Activated T-helper 2 cell treated with anti-CD3 and anti-CD28 coated beads, Interferon-gamma antibody, Interleukin-2, Interleukin-4, amounts not matched to agents 10 μg/mL and 5 μg/mL and 100 μg/mL, durations not matched to agents 14 hours and 24 hours and 36 hours (primary cell): ENCODE measurements at regions not wholly inside any gene's neighbourhood (a gene's known extent, or its start where the extent isn't known, plus 50 kb on each side); places are given as distances from the start of the nearest gene placed in this dataset.

Experiments
- DNase-seq: peaks from one replicate; pipeline ENCODE4 v3.0.0; 2021; ENCODE audit warnings: low spot score
- H3K27ac Mint-ChIP-seq: one replicate; pipeline ENCODE4 v1.8.0; 2021; ENCODE audit warnings: mixed read lengths
- H3K27me3 Mint-ChIP-seq: one replicate; pipeline ENCODE4 v1.8.0; 2021; ENCODE audit warnings: low read depth, mixed read lengths
- H3K36me3 Mint-ChIP-seq: one replicate; pipeline ENCODE4 v1.8.0; 2021; ENCODE audit warnings: low read depth, mixed read lengths
- H3K4me1 Mint-ChIP-seq: one replicate; pipeline ENCODE4 v1.8.0; 2021; ENCODE audit warnings: low read depth, mixed read lengths
- H3K4me3 Mint-ChIP-seq: one replicate; pipeline ENCODE4 v1.8.0; 2021; ENCODE audit warnings: low read depth, mild to moderate bottlenecking, moderate library complexity, mixed read lengths
- H3K9me3 Mint-ChIP-seq: one replicate; pipeline ENCODE4 v1.8.0; 2021; ENCODE audit warnings: mixed read lengths
- intact Hi-C: fragments of 100-400 bp; cut with micrococcal nuclease; formaldehyde crosslinking; loops from one replicate; pipeline ENCODE4 v1.15.1; 2023

DNA sequence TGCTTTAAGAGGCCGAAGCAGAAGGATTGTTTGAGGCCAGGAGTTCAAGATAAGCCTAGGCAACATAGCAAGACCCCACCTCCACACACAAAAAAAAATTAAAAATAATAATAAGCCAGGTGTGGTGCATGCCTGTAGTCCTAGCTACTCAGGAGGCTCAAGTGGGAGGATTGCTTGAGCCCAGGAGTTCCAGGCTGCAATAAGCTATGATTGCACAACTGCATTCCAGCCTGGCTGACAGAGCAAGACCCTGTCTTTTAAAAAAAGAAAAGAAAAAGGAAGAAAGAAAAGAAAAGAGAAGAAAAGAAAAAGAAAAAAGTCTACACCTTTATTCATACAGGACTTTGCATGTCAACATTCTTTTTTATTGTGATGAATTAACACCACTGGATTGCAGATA, 2125.8 kb downstream of the MAT2B start:
- no peak for DNase-seq
- H3K4me1 Mint-ChIP-seq, result no peaks in the 10 kb centered on the region
- H3K27me3 Mint-ChIP-seq, result no peaks in the 10 kb centered on the region
- H3K36me3 Mint-ChIP-seq, result no peaks in the 10 kb centered on the region
- no peak overlapping the region for H3K27ac Mint-ChIP-seq
- no peak overlapping the region for H3K4me3 Mint-ChIP-seq
- peaks cover 3% of the 10 kb centered on the region for H3K9me3 Mint-ChIP-seq
- intact Hi-C loops, result no loop called here

DNA sequence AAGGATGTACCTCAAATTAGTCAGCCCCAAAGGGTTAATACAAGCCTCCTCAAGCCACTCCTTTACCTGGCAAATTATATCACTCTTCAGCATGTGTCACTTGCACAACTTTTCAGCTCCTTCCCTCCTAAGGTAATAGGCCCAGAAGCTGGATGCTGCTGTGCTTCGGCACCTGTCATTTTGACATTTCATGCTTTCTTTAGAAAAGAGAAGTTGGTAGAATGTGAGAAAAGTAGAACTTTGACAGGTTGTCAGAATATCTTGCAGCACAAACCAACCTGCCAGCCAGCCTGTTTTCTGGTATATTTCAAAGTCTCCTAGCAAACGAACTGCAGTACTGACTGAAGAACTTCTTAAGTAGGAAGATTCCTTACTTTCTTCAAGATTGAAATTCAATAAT, 2136.9 kb downstream of the MAT2B start:
- DNase-seq, result no peak
- Mint-ChIP-seq H3K36me3 (no peaks in the 10 kb centered on the region), H3K27me3 (no peaks in the 10 kb centered on the region), H3K4me3 (no peak overlapping the region), H3K27ac (no peak overlapping the region), H3K4me1 (no peaks in the 10 kb centered on the region), H3K9me3 (peaks cover 20% of the 10 kb centered on the region)
- intact Hi-C loops, result no loop called here

DNA sequence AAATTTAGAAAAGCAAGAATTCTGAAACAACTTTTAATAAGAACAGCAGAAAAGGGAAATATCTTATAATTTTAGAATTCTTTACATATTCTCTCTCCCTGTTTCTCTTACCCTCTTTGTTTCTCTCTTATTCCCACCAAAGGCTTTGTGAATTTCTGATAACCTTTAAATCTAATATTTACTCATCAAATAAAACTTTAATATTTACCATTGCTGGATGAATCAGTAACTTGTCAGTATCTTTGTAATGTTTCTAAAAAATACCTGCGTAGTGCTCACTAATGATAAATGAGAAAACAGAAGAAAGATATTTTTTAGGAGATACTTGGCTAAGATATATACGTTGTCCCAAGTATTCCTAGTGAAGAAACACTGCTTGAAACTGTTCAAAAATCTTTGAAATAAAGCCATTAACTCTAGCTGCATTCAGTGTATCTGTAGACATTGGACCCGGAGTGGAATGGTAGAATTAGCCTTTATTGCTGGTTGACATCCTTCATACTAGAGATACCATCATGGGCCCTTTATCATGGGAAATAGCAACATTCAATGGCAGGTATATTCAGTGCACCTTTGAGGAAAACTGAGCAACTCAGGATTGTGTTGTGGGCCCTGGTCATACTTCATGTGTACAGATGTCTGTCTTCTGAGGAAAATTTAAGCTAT, 2160.4 kb downstream of the MAT2B start:
- Mint-ChIP-seq H3K27me3 (no peaks in the 10 kb centered on the region), H3K4me1 (no peaks in the 10 kb centered on the region)
- intact Hi-C loops, result no loop called here

DNA sequence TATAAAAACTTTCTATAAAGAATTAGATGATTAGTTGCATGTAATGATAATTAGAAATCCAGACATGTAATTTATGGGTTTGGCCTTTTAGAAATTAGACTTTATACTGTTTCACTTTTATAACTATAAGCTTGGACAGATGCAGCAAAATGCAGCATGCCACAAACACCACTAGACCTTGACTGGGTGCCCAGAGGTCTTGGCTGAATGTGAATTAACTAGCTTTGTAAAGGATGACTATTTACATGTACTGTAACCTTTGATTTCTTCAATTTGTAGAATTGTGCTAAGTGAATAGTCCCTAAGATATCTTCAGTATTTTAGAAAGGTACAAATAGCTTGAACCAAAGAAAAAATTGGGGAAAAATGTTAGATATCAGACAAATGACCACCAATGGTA, 2168.1 kb downstream of the MAT2B start:
- H3K27me3 Mint-ChIP-seq, result no peaks in the 10 kb centered on the region

More for the DNA sequence above, 2160.4 kb downstream of the MAT2B start:
- H3K36me3 Mint-ChIP-seq, result no peaks in the 10 kb centered on the region
- H3K9me3 Mint-ChIP-seq, result peaks cover 21% of the 10 kb centered on the region
- no peak overlapping the region for H3K4me3 Mint-ChIP-seq
- H3K27ac Mint-ChIP-seq, result no peak overlapping the region
- DNase-seq, result no peak

DNA sequence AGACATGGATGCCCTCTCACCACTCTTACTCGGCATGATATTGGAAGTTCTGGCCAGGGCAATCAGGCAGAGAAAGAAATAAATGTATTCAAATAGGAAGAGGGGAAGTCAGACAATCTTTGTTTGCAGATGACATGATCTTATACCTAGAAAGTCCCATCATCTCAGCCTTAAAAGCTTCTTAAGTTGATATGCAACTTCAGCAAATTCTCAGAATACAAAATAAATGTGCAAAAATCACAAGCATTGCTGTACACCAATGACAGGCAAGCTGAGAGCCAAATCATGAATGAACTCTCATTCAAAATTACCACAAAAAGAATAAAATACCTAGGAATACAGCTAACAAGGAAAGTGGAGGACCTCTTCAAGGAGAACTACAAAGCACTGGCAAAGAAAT, 2190.4 kb downstream of the MAT2B start:
- no peaks in the 10 kb centered on the region for H3K36me3 Mint-ChIP-seq
- H3K4me3 Mint-ChIP-seq, result no peak overlapping the region
- peaks cover 36% of the 10 kb centered on the region for H3K9me3 Mint-ChIP-seq
- no peaks in the 10 kb centered on the region for H3K27me3 Mint-ChIP-seq
- H3K4me1 Mint-ChIP-seq, result no peaks in the 10 kb centered on the region
- intact Hi-C loops, result no loop called here
- DNase-seq, result no peak
- no peak overlapping the region for H3K27ac Mint-ChIP-seq

More for the DNA sequence above, 2168.1 kb downstream of the MAT2B start:
- no peaks in the 10 kb centered on the region for H3K36me3 Mint-ChIP-seq
- no peak overlapping the region for H3K27ac Mint-ChIP-seq
- no peak for DNase-seq
- no peak overlapping the region for H3K4me3 Mint-ChIP-seq
- peaks cover 37% of the 10 kb centered on the region for H3K9me3 Mint-ChIP-seq
- no peaks in the 10 kb centered on the region for H3K4me1 Mint-ChIP-seq
- intact Hi-C loops, result no loop called here

DNA sequence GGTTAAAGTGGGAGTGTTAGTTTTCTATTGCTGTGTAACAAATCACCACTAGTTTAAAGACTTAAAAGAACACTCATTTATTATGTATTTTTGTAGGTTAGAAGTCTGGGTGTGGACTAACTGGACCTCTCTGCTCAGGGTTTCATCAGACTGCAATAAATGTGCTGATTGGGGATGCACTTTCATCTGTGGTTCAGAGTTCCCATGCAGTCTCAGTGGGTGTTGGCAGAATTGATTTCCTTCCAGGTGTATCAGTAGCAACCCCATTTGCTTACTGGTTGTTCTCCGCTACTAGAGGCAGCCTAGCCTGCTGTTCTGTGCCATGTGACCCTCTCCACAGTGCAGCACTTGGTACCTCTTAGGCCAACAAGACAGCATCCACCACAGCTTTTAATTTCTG, 2200.5 kb downstream of the MAT2B start:
- intact Hi-C loops, result no loop called here
- DNase-seq, result no peak

DNA sequence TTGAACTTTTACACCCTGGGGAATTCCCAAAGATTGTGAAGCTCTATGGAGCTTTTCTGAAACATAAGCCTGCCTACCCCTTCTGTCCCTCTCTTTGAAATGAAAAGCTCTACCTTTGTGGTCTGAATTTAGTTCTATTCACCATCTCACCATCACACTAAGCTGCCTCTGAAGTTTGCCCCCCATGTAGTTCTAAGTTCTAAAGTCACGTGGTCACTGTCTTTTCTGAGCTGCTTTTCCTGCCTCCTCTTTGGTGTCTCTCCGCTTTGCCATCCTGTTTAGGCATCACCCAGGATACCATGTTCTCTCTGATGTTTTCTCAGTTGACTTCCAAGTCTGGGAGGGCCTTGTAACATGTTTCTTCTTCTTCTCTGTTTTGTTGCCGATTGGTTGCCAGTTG, 2206.6 kb downstream of the MAT2B start:
- H3K27ac Mint-ChIP-seq, result no peak overlapping the region
- H3K4me1 Mint-ChIP-seq, result no peaks in the 10 kb centered on the region
- H3K4me3 Mint-ChIP-seq, result no peak overlapping the region
- H3K36me3 Mint-ChIP-seq, result no peaks in the 10 kb centered on the region
- H3K9me3 Mint-ChIP-seq, result peaks cover 31% of the 10 kb centered on the region
- no peak for DNase-seq
- H3K27me3 Mint-ChIP-seq, result no peaks in the 10 kb centered on the region
- intact Hi-C loops, result no loop called here

More for the DNA sequence above, 2200.5 kb downstream of the MAT2B start:
- H3K36me3 Mint-ChIP-seq, result no peaks in the 10 kb centered on the region
- no peak overlapping the region for H3K27ac Mint-ChIP-seq
- H3K27me3 Mint-ChIP-seq, result no peaks in the 10 kb centered on the region
- peaks cover 5% of the 10 kb centered on the region for H3K9me3 Mint-ChIP-seq
- no peak overlapping the region for H3K4me3 Mint-ChIP-seq
- no peaks in the 10 kb centered on the region for H3K4me1 Mint-ChIP-seq

DNA sequence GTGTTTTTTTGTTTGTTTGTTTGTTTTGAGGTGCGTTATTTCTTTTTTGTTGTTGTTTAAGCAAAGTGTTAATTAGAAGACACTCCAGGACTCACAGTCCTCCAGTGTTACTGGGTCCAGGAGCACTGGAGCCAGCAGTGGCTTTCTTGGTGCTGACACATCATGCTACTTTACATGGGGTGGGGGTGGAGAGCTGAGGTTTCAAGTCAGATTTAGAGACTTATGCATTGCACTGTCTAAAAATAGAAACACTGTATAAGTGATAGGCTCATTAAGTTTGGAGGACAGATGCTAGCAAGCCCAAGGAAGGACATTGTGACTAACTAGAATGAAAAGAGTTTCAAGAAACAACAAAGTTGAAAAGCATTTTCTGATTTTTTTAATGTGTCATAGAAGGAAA, 2209.2 kb downstream of the MAT2B start:
- no peak overlapping the region for H3K27ac Mint-ChIP-seq
- H3K4me3 Mint-ChIP-seq, result no peak overlapping the region
- no peaks in the 10 kb centered on the region for H3K27me3 Mint-ChIP-seq
- intact Hi-C loops, result no loop called here
- DNase-seq, result no peak
- H3K4me1 Mint-ChIP-seq, result no peaks in the 10 kb centered on the region
- H3K9me3 Mint-ChIP-seq, result peaks cover 37% of the 10 kb centered on the region
- no peaks in the 10 kb centered on the region for H3K36me3 Mint-ChIP-seq

DNA sequence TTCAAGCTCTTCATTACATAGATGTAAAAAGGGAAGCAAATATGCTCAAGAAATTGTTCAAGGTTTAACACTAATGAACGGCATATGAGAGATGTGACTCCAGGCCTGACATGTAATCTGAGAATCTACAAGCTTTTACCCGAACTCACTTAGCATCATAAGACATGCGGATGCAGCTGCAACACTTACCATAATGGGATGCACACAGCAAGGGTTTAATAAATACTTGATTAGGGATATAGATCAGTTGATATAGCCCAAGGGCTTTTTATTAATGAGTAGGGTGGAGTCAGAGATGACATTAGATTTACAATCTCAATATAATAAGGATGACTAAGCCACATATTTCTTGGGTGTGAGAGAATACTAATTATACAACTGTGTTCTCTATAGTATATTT, 2215.5 kb downstream of the MAT2B start:
- H3K36me3 Mint-ChIP-seq, result no peaks in the 10 kb centered on the region
- no peak overlapping the region for H3K4me3 Mint-ChIP-seq
- intact Hi-C loops, result no loop called here
- no peak for DNase-seq
- no peaks in the 10 kb centered on the region for H3K27me3 Mint-ChIP-seq
- H3K27ac Mint-ChIP-seq, result no peak overlapping the region
- H3K9me3 Mint-ChIP-seq, result peaks cover 40% of the 10 kb centered on the region
- H3K4me1 Mint-ChIP-seq, result no peaks in the 10 kb centered on the region

DNA sequence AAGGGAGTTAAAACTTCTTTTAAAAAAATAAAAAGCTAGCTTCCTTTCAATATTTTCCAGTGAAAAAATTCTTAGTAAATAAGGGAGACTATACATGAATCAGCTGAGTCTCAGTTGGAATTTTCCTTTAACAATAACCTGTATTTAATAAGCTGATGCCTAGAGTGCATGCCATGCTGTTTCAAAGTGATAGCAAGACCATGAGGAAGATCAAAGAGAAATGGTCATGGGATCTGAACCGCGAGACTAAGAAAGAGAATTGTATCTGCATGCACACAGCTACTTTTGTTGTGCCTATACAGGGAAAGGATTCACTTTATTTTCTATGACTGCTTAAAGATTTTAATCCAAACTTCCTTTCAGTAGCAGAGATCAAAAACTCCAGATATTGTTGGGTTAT, 2217.0 kb downstream of the MAT2B start:
- no peaks in the 10 kb centered on the region for H3K27me3 Mint-ChIP-seq
- peaks cover 42% of the 10 kb centered on the region for H3K9me3 Mint-ChIP-seq
- H3K36me3 Mint-ChIP-seq, result no peaks in the 10 kb centered on the region
- no peak overlapping the region for H3K4me3 Mint-ChIP-seq
- H3K4me1 Mint-ChIP-seq, result no peaks in the 10 kb centered on the region
- intact Hi-C loops, result no loop called here
- DNase-seq, result no peak
- H3K27ac Mint-ChIP-seq, result no peak overlapping the region

DNA sequence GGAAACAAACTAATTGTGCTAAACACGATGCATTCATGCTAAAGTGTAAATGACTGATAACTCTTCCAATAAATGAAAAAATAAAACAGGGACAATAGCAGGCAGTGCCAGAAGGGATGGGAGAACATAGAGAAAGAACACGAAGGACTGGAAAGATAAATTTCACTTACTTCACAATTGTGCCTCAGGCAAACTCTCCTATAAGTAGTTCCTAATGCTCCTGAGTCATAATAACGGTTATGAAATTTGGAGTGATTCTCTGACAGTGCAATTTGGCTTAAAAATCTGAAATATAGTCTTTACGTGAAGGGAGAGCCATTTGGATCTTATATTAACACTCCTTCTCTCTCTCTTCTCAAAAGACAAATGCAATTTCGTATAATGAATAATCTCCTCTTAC, 2218.5 kb downstream of the MAT2B start:
- H3K9me3 Mint-ChIP-seq, result peaks cover 42% of the 10 kb centered on the region
- no peaks in the 10 kb centered on the region for H3K36me3 Mint-ChIP-seq
- no peaks in the 10 kb centered on the region for H3K4me1 Mint-ChIP-seq
- no peaks in the 10 kb centered on the region for H3K27me3 Mint-ChIP-seq
- H3K27ac Mint-ChIP-seq, result no peak overlapping the region
- no peak overlapping the region for H3K4me3 Mint-ChIP-seq
- no peak for DNase-seq
- intact Hi-C loops, result no loop called here

DNA sequence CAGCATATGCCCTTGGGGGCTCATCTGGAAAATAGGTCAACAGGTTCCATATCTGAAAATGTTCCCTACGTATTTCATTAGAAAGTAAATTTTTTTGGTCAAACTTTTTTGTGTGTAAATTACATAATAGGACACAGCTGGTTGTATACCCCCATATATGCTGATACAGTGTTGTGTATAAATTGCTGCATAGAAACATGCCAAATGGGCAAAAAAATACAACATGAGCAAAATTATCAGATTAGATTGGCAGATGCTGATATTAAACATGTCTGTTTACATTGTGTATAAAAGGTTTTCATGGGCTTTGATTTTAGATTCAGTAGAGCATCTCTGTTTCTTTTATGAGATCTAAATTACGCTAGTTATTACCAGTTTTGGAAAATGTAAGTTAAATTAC, 2223.0 kb downstream of the MAT2B start:
- Mint-ChIP-seq H3K27me3 (no peaks in the 10 kb centered on the region), H3K4me1 (no peaks in the 10 kb centered on the region), H3K27ac (no peak overlapping the region), H3K4me3 (no peak overlapping the region), H3K36me3 (no peaks in the 10 kb centered on the region), H3K9me3 (peaks cover 28% of the 10 kb centered on the region)
- intact Hi-C loops, result no loop called here
- no peak for DNase-seq

DNA sequence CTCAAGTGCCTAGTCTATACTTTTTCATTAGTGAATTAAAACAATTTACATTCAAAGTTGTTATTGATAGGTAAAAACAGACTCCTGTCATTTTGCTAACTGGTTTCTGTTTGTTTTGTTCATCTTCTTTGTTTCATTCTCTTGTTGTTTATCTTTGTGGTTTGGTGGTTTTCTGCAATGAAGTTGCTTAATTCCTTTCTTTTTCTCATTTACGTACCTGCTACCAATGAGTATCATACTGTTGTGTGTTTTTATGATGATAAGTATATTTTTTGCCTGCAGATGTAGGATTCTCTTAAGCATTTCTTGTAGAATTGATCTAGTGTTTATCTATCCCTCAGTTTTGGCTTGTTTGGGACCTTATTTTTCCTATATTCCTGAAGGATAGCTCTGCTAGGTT, 2230.0 kb downstream of the MAT2B start:
- peaks cover 46% of the 10 kb centered on the region for H3K9me3 Mint-ChIP-seq
- intact Hi-C loops, result no loop called here
- no peaks in the 10 kb centered on the region for H3K36me3 Mint-ChIP-seq
- no peak overlapping the region for H3K27ac Mint-ChIP-seq
- H3K4me1 Mint-ChIP-seq, result no peaks in the 10 kb centered on the region
- no peak overlapping the region for H3K4me3 Mint-ChIP-seq
- no peak for DNase-seq
- H3K27me3 Mint-ChIP-seq, result no peaks in the 10 kb centered on the region
